ENCODE measurements at regions not wholly inside any gene's neighbourhood (a gene's known extent, or its start where the extent isn't known, plus 50 kb on each side); places are given as distances from the start of the nearest gene placed in this dataset.

DNA sequence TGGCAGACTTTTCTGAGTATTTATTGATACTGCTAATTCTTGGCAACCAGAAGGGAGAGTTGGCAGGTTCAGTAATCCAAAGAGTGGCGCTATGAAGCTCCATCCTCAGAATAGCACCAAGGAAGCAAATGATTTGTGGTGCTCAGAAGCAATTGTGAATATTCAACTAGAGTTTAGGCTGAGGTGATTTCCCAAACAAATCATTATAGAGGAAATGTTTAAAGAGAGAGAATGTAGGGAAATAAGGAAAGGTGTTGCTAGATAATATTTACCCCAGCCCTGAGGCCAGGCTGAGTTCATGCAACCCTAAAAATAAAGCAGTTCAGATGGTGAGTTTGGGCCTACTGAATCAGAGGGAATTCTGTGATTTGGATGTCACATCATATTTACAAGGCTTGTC lies 363.4 kb upstream of the PLXNA2 start:
- no CpG with 5 or more reads among the region's 1 CpG for WGBS (ENCODE audit: insufficient coverage)
- Histone ChIP-seq H2AFZ (ENCODE audit: insufficient read depth, low read depth, low read length, poor library complexity, severe bottlenecking) (no peak overlapping the region), H3K27ac (ENCODE audit: low read depth in 1 of 2, low read length in 2 of 2) (no peak overlapping the region), H3K36me3 (replicated peaks in 1 of 2; ENCODE audit: control insufficient read depth in 1 of 2, insufficient read depth in 2 of 2, low read length in 2 of 2) (no peaks in the 10 kb centered on the region), H3K27me3 (ENCODE audit: control insufficient read depth in 2 of 2, insufficient read depth in 2 of 2, low read length in 2 of 2) (no peaks in the 10 kb centered on the region), H3K9ac (ENCODE audit: insufficient read depth, low read length, poor library complexity, severe bottlenecking) (no peak overlapping the region), H4K20me1 (ENCODE audit: insufficient read depth, low read length) (no peaks in the 10 kb centered on the region), H3K4me2 (replicated peaks; ENCODE audit: extremely low read depth, low read length, poor library complexity, severe bottlenecking) (no peak overlapping the region), H3K79me2 (ENCODE audit: insufficient read depth, low read length) (no peaks in the 10 kb centered on the region), H3K4me1 (ENCODE audit: control insufficient read depth in 1 of 2, insufficient read depth in 2 of 2, low read length in 2 of 2) (no peaks in the 10 kb centered on the region), H3K4me3 (replicated peaks in 1 of 3; ENCODE audit: low read depth in 2 of 3, low read length in 3 of 3) (no peak overlapping the region), H3K9me3 (replicated peaks in 1 of 2; ENCODE audit: control insufficient read depth in 1 of 2, insufficient read depth in 1 of 2, low read length in 2 of 2) (no peaks in the 10 kb centered on the region)
- Mint-ChIP-seq H3K4me1 (peaks cover 6% of the 10 kb centered on the region), H3K27me3 (ENCODE audit: low read depth in 3 of 3) (peaks cover 0 to 3% (median 0%) of the 10 kb centered on the region in 3 donors), H3K4me3 (no peak overlapping the region), H3K36me3 (no peaks in the 10 kb centered on the region), H3K9me3 (no peaks in the 10 kb centered on the region), H3K27ac (no peak overlapping the region)
- TF ChIP-seq, protein P1, sequence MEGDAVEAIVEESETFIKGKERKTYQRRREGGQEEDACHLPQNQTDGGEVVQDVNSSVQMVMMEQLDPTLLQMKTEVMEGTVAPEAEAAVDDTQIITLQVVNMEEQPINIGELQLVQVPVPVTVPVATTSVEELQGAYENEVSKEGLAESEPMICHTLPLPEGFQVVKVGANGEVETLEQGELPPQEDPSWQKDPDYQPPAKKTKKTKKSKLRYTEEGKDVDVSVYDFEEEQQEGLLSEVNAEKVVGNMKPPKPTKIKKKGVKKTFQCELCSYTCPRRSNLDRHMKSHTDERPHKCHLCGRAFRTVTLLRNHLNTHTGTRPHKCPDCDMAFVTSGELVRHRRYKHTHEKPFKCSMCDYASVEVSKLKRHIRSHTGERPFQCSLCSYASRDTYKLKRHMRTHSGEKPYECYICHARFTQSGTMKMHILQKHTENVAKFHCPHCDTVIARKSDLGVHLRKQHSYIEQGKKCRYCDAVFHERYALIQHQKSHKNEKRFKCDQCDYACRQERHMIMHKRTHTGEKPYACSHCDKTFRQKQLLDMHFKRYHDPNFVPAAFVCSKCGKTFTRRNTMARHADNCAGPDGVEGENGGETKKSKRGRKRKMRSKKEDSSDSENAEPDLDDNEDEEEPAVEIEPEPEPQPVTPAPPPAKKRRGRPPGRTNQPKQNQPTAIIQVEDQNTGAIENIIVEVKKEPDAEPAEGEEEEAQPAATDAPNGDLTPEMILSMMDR (IDR thresholded peaks at IDR 0.05), result no peak
- no peak for DNase-seq
- intact Hi-C loops (cut with micrococcal nuclease), result no loop called here

DNA sequence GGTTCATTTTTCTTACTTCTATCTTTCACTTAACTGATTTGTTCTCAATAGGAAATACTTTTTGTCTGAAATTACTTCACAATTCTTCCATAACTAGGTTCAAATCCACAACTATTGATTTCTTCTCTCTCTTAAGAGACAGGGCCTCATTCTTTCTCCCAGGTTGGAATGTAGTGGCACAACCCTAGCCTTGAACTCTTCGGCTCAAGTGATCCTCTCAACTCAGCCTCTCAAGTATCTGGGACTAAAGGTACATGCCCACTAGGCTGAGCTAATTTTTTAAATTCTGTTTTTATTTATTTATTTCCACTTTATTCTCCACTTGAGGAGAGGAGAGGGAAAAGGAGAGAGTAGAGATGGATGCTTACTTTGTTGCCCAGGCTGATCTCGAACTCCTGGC lies 370.4 kb upstream of the PLXNA2 start:
- H2AFZ ChIP-seq (ENCODE audit: insufficient read depth, low read depth, low read length, poor library complexity, severe bottlenecking), result no peak overlapping the region
- H3K36me3 Mint-ChIP-seq, result no peaks in the 10 kb centered on the region
- no peaks in the 10 kb centered on the region for H3K27me3 ChIP-seq (ENCODE audit: control insufficient read depth in 2 of 2, insufficient read depth in 2 of 2, low read length in 2 of 2)
- no peaks in the 10 kb centered on the region for H3K36me3 ChIP-seq (replicated peaks in 1 of 2; ENCODE audit: control insufficient read depth in 1 of 2, insufficient read depth in 2 of 2, low read length in 2 of 2)
- no peaks in the 10 kb centered on the region for H4K20me1 ChIP-seq (ENCODE audit: insufficient read depth, low read length)
- TF ChIP-seq, protein P1 (IDR thresholded peaks at IDR 0.05), result no peak
- no peaks in the 10 kb centered on the region for H3K4me1 ChIP-seq (ENCODE audit: control insufficient read depth in 1 of 2, insufficient read depth in 2 of 2, low read length in 2 of 2)
- no peak overlapping the region for H3K27ac ChIP-seq (ENCODE audit: low read depth in 1 of 2, low read length in 2 of 2)
- no peak overlapping the region for H3K4me3 Mint-ChIP-seq
- H3K4me1 Mint-ChIP-seq, result no peaks in the 10 kb centered on the region
- no peak overlapping the region for H3K4me2 ChIP-seq (replicated peaks; ENCODE audit: extremely low read depth, low read length, poor library complexity, severe bottlenecking)
- H3K27me3 Mint-ChIP-seq (ENCODE audit: low read depth in 3 of 3), result peaks cover 0 to 1% (median 0%) of the 10 kb centered on the region in 3 donors
- no peak overlapping the region for H3K27ac Mint-ChIP-seq
- peaks cover 5 to 20% (median 9%) of the 10 kb centered on the region in 7 donors for H3K9me3 Mint-ChIP-seq
- intact Hi-C loops (cut with micrococcal nuclease), result no loop called here
- DNase-seq, result no peak
- H3K9me3 ChIP-seq (replicated peaks in 1 of 2; ENCODE audit: control insufficient read depth in 1 of 2, insufficient read depth in 1 of 2, low read length in 2 of 2), result peaks cover 0 to 9% of the 10 kb centered on the region in 2 donors
- no peaks in the 10 kb centered on the region for H3K79me2 ChIP-seq (ENCODE audit: insufficient read depth, low read length)
- no peak overlapping the region for H3K9ac ChIP-seq (ENCODE audit: insufficient read depth, low read length, poor library complexity, severe bottlenecking)
- no peak overlapping the region for H3K4me3 ChIP-seq (replicated peaks in 1 of 3; ENCODE audit: low read depth in 2 of 3, low read length in 3 of 3)
- no CpG with 5 or more reads among the region's 2 CpGs for WGBS (ENCODE audit: insufficient coverage)
